PC-9 (cell line): ENCODE measurements at regions not wholly inside any gene's neighbourhood (a gene's known extent, or its start where the extent isn't known, plus 50 kb on each side); places are given as distances from the start of the nearest gene placed in this dataset.

Experiments used
- BruUV-seq: library from RNA; stranded (reverse); fragments of 400-500 nt; replicated peaks from 2 replicates; lab custom pipeline; 2021; lab: Mats Ljungman, UMichigan
- CTCF ChIA-PET: fragments of 300-600 bp; sonication (Branson Sonifier 250); formaldehyde crosslinking; loops from one replicate; lab custom pipeline; 2022; ENCODE audit warnings: antibody characterized with exemption; lab: Charles Lee
- POLR2A ChIA-PET: fragments of 300-600 bp; sonication (Branson Sonifier 250); formaldehyde crosslinking; loops from one replicate; lab custom pipeline; 2022; ENCODE audit warnings: antibody characterized with exemption; ENCODE audit not compliant: unreplicated experiment; lab: Charles Lee
- DNase-seq, 2 experiments: peaks; one replicate each; pipeline versions ENCODE4 v3.0.0 to v3.0.0-alpha.2; 2015 to 2022; ENCODE audit warnings: mixed read lengths in 1 of 2
- H2AFZ ChIP-seq: fragments of 200-600 bp; sonication (generic); 2 replicates; pipeline ENCODE4 v1.8.1; 2017; ENCODE audit warnings: antibody characterized with exemption
- H3F3A ChIP-seq: fragments of 200-600 bp; sonication (generic); 2 replicates; pipeline ENCODE4 v1.8.1; 2017; ENCODE audit warnings: antibody characterized with exemption, mild to moderate bottlenecking, low read depth; ENCODE audit not compliant: insufficient read depth
- H3K27ac ChIP-seq: fragments of 200-600 bp; sonication (generic); 2 replicates; pipeline ENCODE4 v1.6.1; 2016; ENCODE audit warnings: mixed run types
- H3K27me3 ChIP-seq: fragments of 200-600 bp; sonication (generic); 2 replicates; pipeline ENCODE4 v1.6.1; 2016; ENCODE audit warnings: low read depth, mixed run types; ENCODE audit not compliant: insufficient read depth
- H3K36me3 ChIP-seq: fragments of 200-600 bp; sonication (generic); 2 replicates; pipeline ENCODE4 v1.6.1; 2016; ENCODE audit warnings: low read depth, mixed run types
- H3K4me1 ChIP-seq: fragments of 200-600 bp; sonication (generic); replicated peaks from 2 replicates; pipeline ENCODE4 v1.6.1; 2016; ENCODE audit warnings: mixed run types; ENCODE audit not compliant: insufficient read depth
- H3K4me2 ChIP-seq: fragments of 200-600 bp; sonication (generic); 2 replicates; pipeline ENCODE4 v1.6.1; 2017; ENCODE audit warnings: mixed run types
- H3K4me3 ChIP-seq: fragments of 200-600 bp; sonication (generic); 2 replicates; pipeline ENCODE4 v1.6.1; 2016; ENCODE audit warnings: mixed run types
- H3K79me2 ChIP-seq: fragments of 200-600 bp; sonication (generic); 2 replicates; pipeline ENCODE4 v1.6.1; 2017; ENCODE audit warnings: low read depth, mixed run types
- H3K9me2 ChIP-seq: fragments of 200-600 bp; sonication (generic); 2 replicates; pipeline ENCODE4 v1.8.1; 2017; ENCODE audit warnings: mild to moderate bottlenecking; ENCODE audit not compliant: insufficient read depth
- H3K9me3 ChIP-seq: fragments of 200-600 bp; sonication (generic); 2 replicates; pipeline ENCODE4 v1.8.1; 2016; ENCODE audit warnings: low read depth; ENCODE audit not compliant: insufficient read depth
- H4K20me1 ChIP-seq: fragments of 200-600 bp; sonication (generic); 2 replicates; pipeline ENCODE4 v1.8.1; 2017; ENCODE audit not compliant: insufficient read depth
- EZH2 ChIP-seq: fragments of 200-600 bp; sonication (generic); IDR thresholded peaks from 2 replicates; pipeline ENCODE4 v1.8.0; 2017; ENCODE audit warnings: antibody characterized with exemption, low read depth
- intact Hi-C: fragments of 100-400 bp; cut with micrococcal nuclease; formaldehyde crosslinking; loops from one replicate; pipeline ENCODE4 v1.10.0; 2022; ENCODE audit not compliant: unreplicated experiment
- TF ChIP-seq, protein P1 (sequence below): fragments of 200-600 bp; sonication (generic); conservative IDR thresholded peaks from 2 replicates; pipeline ENCODE4 v1.6.1; 2017; ENCODE audit warnings: mixed run types, antibody characterized with exemption, mild to moderate bottlenecking, moderate library complexity

DNA sequence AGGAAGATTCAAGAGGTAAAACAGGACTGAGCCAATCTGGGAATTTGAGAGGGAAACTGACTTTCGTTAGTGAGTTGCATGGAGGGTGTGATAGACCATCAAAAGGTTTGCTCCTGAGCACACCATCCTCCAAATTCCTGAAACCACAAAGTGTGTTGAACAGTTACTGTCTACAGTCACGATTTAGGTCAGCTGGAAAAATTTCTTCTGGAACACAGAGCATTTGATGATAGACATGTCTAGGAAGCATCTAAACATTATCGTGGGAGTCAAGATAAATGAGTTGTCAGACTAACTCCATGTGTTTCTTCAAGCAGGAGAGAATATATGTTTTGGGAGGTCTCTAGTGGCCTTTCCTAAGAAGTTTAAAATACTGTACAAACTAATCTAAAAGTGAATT lies 449.4 kb upstream of the SLC14A2 start:
- Histone ChIP-seq H2AFZ (no peak overlapping the region), H3F3A (peaks cover 45% of the 10 kb centered on the region), H3K36me3 (no peaks in the 10 kb centered on the region), H3K27me3 (no peaks in the 10 kb centered on the region), H3K4me1 (peaks cover 65% of the 10 kb centered on the region), H3K9me2 (no peaks in the 10 kb centered on the region), H3K79me2 (no peaks in the 10 kb centered on the region), H3K27ac (peak overlapping the region; percentile 33), H4K20me1 (no peaks in the 10 kb centered on the region), H3K4me3 (no peak overlapping the region), H3K9me3 (no peaks in the 10 kb centered on the region; the same call in 1 of the 2 replicates), H3K4me2 (peak overlapping the region; percentile 65)
- DNase-seq = no peak
- CTCF ChIA-PET = no interaction called here
- no TSS peak for BruUV-seq
- TF ChIP-seq EZH2 = no peak
- TF ChIP-seq, protein P1, sequence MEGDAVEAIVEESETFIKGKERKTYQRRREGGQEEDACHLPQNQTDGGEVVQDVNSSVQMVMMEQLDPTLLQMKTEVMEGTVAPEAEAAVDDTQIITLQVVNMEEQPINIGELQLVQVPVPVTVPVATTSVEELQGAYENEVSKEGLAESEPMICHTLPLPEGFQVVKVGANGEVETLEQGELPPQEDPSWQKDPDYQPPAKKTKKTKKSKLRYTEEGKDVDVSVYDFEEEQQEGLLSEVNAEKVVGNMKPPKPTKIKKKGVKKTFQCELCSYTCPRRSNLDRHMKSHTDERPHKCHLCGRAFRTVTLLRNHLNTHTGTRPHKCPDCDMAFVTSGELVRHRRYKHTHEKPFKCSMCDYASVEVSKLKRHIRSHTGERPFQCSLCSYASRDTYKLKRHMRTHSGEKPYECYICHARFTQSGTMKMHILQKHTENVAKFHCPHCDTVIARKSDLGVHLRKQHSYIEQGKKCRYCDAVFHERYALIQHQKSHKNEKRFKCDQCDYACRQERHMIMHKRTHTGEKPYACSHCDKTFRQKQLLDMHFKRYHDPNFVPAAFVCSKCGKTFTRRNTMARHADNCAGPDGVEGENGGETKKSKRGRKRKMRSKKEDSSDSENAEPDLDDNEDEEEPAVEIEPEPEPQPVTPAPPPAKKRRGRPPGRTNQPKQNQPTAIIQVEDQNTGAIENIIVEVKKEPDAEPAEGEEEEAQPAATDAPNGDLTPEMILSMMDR = no peak
- POLR2A ChIA-PET = no interaction called here
- intact Hi-C loops = no loop called here

DNA sequence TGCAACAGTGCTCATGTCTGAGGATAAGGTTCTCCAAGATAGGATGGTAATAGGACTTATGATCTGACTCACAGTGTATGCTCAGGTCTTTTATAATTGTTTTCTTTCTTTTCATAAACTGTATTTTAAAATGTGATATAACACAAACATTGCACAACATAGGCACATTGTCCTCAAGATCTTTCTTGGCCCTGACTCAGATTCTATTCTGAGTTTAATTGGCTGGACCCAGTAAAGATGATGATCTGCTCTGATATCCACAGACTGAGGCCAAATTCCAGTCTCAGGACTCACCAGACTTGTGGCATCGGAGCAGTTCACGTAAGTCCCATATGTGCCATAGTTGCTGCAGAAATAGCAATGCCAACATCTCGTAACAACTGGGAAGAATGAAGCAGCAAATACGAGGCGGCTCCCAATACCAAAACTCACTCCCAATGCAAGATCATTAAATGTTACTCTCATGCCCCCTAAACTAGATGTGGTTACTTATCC lies 448.9 kb upstream of the SLC14A2 start:
- no TSS peak for BruUV-seq
- peak overlapping the region; percentile 65 for H3K4me2 ChIP-seq
- peak overlapping the region; percentile 24; the same call in 1 of the 2 replicates for H3K4me3 ChIP-seq
- ChIA-PET CTCF (no interaction called here), POLR2A (no interaction called here)
- H3F3A ChIP-seq = peaks cover 45% of the 10 kb centered on the region
- peak; percentile 57 to 97 for DNase-seq
- intact Hi-C loops = no loop called here
- peak overlapping the region; percentile 81 for H3K27ac ChIP-seq
- no peaks in the 10 kb centered on the region for H3K36me3 ChIP-seq
- H3K79me2 ChIP-seq = no peaks in the 10 kb centered on the region
- H2AFZ ChIP-seq = no peak overlapping the region
- H3K9me3 ChIP-seq = no peaks in the 10 kb centered on the region; the same call in 1 of the 2 replicates
- H3K4me1 ChIP-seq = peaks cover 65% of the 10 kb centered on the region
- H3K9me2 ChIP-seq = no peaks in the 10 kb centered on the region
- TF ChIP-seq, protein P1 = no peak
- no peak for TF ChIP-seq EZH2
- H3K27me3 ChIP-seq = no peaks in the 10 kb centered on the region
- no peaks in the 10 kb centered on the region for H4K20me1 ChIP-seq

DNA sequence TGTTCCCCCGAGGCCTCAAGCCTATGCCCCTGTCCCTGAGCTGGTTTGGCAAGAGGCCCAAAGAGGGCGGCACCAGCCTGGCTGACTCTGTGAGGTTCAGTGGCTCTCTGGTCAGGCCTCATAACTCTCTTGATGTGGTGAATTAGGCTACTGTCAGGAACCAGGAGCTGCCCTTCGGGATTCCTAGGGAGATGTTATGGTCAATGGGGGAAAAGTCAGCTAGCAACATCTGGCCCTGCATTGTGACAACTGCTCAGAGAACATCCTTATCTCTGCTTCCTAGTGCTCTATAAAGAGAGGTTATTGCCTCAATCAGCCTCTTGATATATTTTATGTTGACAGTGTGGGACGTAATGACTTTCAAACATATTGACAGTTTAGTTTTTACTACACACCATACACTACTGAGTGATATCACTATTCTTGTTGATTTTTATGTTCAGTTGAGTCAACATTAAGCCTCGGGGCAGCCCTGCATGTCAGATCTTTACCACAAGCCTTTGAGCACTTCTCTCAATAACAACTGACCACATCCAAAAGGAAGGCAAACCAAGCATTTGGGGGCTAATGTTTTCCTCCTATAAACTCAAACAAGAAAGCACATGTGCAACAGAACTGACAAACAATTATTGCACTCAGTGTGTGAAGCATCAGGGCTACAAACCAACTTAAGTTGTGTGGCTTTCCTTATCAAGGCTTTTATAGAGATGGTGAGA lies 448.3 kb upstream of the SLC14A2 start:
- TF ChIP-seq, protein P1 = no peak
- no peak for TF ChIP-seq EZH2
- Histone ChIP-seq H3K36me3 (no peaks in the 10 kb centered on the region), H4K20me1 (no peaks in the 10 kb centered on the region), H3K4me3 (peak overlapping the region; percentile 24; the same call in 1 of the 2 replicates), H3K9me3 (no peaks in the 10 kb centered on the region; the same call in 1 of the 2 replicates), H3K9me2 (no peaks in the 10 kb centered on the region), H3K27ac (peak overlapping the region; percentile 81), H3K27me3 (no peaks in the 10 kb centered on the region), H3F3A (peaks cover 45% of the 10 kb centered on the region), H3K4me1 (peaks cover 65% of the 10 kb centered on the region), H2AFZ (no peak overlapping the region), H3K4me2 (peak overlapping the region; percentile 65), H3K79me2 (no peaks in the 10 kb centered on the region)
- no TSS peak for BruUV-seq
- POLR2A ChIA-PET = no interaction called here
- peak; percentile 47 to 68 for DNase-seq
- intact Hi-C loops = no loop called here
- CTCF ChIA-PET = no interaction called here
